ENCODE measurements at regions not wholly inside any gene's neighbourhood (a gene's known extent, or its start where the extent isn't known, plus 50 kb on each side); places are given as distances from the start of the nearest gene placed in this dataset.

GRCh38 chr15:37359893-37360290, 259.5 kb upstream of the MEIS2 start:
- Histone ChIP-seq H3K27ac (no peak overlapping the region), H3K4me1 (ENCODE audit: low read depth, poor library complexity, severe bottlenecking) (no peaks in the 10 kb centered on the region), H2AFZ (ENCODE audit: low read depth) (no peak overlapping the region)

DNA sequence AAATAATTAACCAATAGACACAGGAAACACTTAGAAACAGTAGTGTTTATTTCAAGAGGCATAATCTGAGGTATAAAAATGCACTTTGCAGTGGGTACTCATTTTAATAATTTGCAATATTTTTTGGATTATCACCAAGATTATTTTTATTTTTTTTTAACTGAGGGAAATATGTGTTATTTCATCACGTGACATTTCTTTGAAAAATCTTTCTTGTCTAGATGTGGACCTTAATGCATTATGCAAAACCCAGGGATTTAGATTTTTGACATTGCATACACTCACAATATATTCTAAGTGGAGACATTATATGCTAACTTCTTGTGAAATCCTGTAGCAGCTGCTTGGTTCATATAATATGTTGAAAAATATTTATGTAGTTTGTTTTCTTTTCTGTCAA, 260.4 kb upstream of the MEIS2 start:
- TF ChIP-seq, protein P1, sequence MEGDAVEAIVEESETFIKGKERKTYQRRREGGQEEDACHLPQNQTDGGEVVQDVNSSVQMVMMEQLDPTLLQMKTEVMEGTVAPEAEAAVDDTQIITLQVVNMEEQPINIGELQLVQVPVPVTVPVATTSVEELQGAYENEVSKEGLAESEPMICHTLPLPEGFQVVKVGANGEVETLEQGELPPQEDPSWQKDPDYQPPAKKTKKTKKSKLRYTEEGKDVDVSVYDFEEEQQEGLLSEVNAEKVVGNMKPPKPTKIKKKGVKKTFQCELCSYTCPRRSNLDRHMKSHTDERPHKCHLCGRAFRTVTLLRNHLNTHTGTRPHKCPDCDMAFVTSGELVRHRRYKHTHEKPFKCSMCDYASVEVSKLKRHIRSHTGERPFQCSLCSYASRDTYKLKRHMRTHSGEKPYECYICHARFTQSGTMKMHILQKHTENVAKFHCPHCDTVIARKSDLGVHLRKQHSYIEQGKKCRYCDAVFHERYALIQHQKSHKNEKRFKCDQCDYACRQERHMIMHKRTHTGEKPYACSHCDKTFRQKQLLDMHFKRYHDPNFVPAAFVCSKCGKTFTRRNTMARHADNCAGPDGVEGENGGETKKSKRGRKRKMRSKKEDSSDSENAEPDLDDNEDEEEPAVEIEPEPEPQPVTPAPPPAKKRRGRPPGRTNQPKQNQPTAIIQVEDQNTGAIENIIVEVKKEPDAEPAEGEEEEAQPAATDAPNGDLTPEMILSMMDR (conservative IDR thresholded peaks at IDR 0.05; ENCODE audit: low read depth, low read length), result no peak
- no peaks in the 10 kb centered on the region for H3K79me2 ChIP-seq (ENCODE audit: insufficient read depth, low read depth)
- H3K36me3 ChIP-seq (ENCODE audit: insufficient read depth), result no peaks in the 10 kb centered on the region
- H3K4me3 ChIP-seq (IDR thresholded peaks at IDR 0.05; ENCODE audit: insufficient read depth, low read depth, low read length), result no peak overlapping the region
- H3K27ac ChIP-seq, result no peak overlapping the region
- no peaks in the 10 kb centered on the region for H3K27me3 ChIP-seq (ENCODE audit: insufficient read depth, low read depth)
- no peak overlapping the region for H2AFZ ChIP-seq (ENCODE audit: low read depth)
- H3K4me2 ChIP-seq, result no peak overlapping the region
- no peaks in the 10 kb centered on the region for H3K4me1 ChIP-seq (ENCODE audit: low read depth, poor library complexity, severe bottlenecking)
- H3K9ac ChIP-seq, result no peak overlapping the region
- H4K20me1 ChIP-seq (ENCODE audit: insufficient read depth), result no peaks in the 10 kb centered on the region

More at GRCh38 chr15:37359893-37360290, 259.5 kb upstream of the MEIS2 start:
- H4K20me1 ChIP-seq (ENCODE audit: insufficient read depth), result no peaks in the 10 kb centered on the region
- no peaks in the 10 kb centered on the region for H3K36me3 ChIP-seq (ENCODE audit: insufficient read depth)
- no peak overlapping the region for H3K9ac ChIP-seq
- no peak overlapping the region for H3K4me3 ChIP-seq (IDR thresholded peaks at IDR 0.05; ENCODE audit: insufficient read depth, low read depth, low read length)
- no peaks in the 10 kb centered on the region for H3K79me2 ChIP-seq (ENCODE audit: insufficient read depth, low read depth)
- TF ChIP-seq, protein P1 (conservative IDR thresholded peaks at IDR 0.05; ENCODE audit: low read depth, low read length), result no peak
- H3K4me2 ChIP-seq, result no peak overlapping the region
- H3K27me3 ChIP-seq (ENCODE audit: insufficient read depth, low read depth), result no peaks in the 10 kb centered on the region

DNA sequence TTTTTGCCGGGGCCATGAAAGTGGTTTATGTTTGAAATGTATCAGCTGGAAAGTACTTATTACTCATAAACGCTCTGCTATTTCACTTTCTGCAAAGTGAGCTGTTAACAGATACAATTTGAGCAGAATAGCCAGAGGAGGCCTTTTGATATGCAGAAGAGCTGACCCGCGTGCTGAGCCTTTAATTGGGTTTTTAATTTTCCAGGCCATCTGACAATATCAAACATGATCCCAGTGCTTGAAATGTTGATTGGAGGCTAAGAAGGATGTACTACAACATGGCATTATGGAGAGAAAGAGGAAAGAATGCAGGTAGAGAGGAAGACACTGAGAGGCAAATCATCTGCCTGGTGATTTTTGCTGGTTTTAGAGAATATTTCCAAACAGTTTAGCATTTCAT, 261.3 kb upstream of the MEIS2 start:
- TF ChIP-seq, protein P1 (conservative IDR thresholded peaks at IDR 0.05; ENCODE audit: low read depth, low read length), result no peak
- H2AFZ ChIP-seq (ENCODE audit: low read depth), result no peak overlapping the region
- H3K36me3 ChIP-seq (ENCODE audit: insufficient read depth), result no peaks in the 10 kb centered on the region
- no peaks in the 10 kb centered on the region for H3K79me2 ChIP-seq (ENCODE audit: insufficient read depth, low read depth)
- H3K9ac ChIP-seq, result no peak overlapping the region
- no peak overlapping the region for H3K27ac ChIP-seq
- no peaks in the 10 kb centered on the region for H3K27me3 ChIP-seq (ENCODE audit: insufficient read depth, low read depth)
- H3K4me1 ChIP-seq (ENCODE audit: low read depth, poor library complexity, severe bottlenecking), result no peaks in the 10 kb centered on the region
- no peaks in the 10 kb centered on the region for H4K20me1 ChIP-seq (ENCODE audit: insufficient read depth)
- H3K4me2 ChIP-seq, result no peak overlapping the region
- no peak overlapping the region for H3K4me3 ChIP-seq (IDR thresholded peaks at IDR 0.05; ENCODE audit: insufficient read depth, low read depth, low read length)

GRCh38 chr15:37362414-37362813, 262.1 kb upstream of the MEIS2 start:
- H4K20me1 ChIP-seq (ENCODE audit: insufficient read depth), result no peaks in the 10 kb centered on the region
- H3K4me1 ChIP-seq (ENCODE audit: low read depth, poor library complexity, severe bottlenecking), result no peaks in the 10 kb centered on the region
- TF ChIP-seq, protein P1 (conservative IDR thresholded peaks at IDR 0.05; ENCODE audit: low read depth, low read length), result no peak
- no peaks in the 10 kb centered on the region for H3K36me3 ChIP-seq (ENCODE audit: insufficient read depth)
- no peaks in the 10 kb centered on the region for H3K79me2 ChIP-seq (ENCODE audit: insufficient read depth, low read depth)
- H3K4me3 ChIP-seq (IDR thresholded peaks at IDR 0.05; ENCODE audit: insufficient read depth, low read depth, low read length), result no peak overlapping the region
- no peak overlapping the region for H3K4me2 ChIP-seq
- H3K9ac ChIP-seq, result no peak overlapping the region
- no peaks in the 10 kb centered on the region for H3K27me3 ChIP-seq (ENCODE audit: insufficient read depth, low read depth)
- H3K27ac ChIP-seq, result no peak overlapping the region
- no peak overlapping the region for H2AFZ ChIP-seq (ENCODE audit: low read depth)

Measured in KMS-11 (cell line).